ENCODE measurements at regions not wholly inside any gene's neighbourhood (a gene's known extent, or its start where the extent isn't known, plus 50 kb on each side); places are given as distances from the start of the nearest gene placed in this dataset.

- Histone ChIP-seq H3K4me1 (ENCODE audit: low read length) (no peaks in the 10 kb centered on the region), H3K27ac (ENCODE audit: low read length) (no peak overlapping the region), H4K20me1 (ENCODE audit: insufficient read depth, low read length) (no peaks in the 10 kb centered on the region), H3K4me3 (ENCODE audit: low read length) (no peak overlapping the region), H3K4me2 (ENCODE audit: low read depth, low read length) (no peak overlapping the region), H3F3A (ENCODE audit: insufficient read depth, low read length) (no peaks in the 10 kb centered on the region), H3K36me3 (replicated peaks; ENCODE audit: insufficient read depth, low read length) (no peaks in the 10 kb centered on the region), H2AFZ (ENCODE audit: low read length) (no peak overlapping the region), H3K9me3 (replicated peaks; ENCODE audit: insufficient read depth, low read length) (no peaks in the 10 kb centered on the region), H3K79me2 (ENCODE audit: low read length) (no peaks in the 10 kb centered on the region), H3K27me3 (replicated peaks; ENCODE audit: insufficient read depth, low read length) (no peaks in the 10 kb centered on the region), H3K9ac (ENCODE audit: low read length) (no peak overlapping the region), H3K9me2 (replicated peaks; ENCODE audit: insufficient read depth, low read length) (no peaks in the 10 kb centered on the region)
- no peak for TF ChIP-seq EZH2 (optimal IDR thresholded peaks at IDR 0.05; ENCODE audit: low read depth, low read length)
- no peak for TF ChIP-seq CTCF (IDR thresholded peaks at IDR 0.05; ENCODE audit: low read length)
- no peak for TF ChIP-seq EZH2phosphoT487 (IDR thresholded peaks at IDR 0.05; ENCODE audit: low read length)
- DNase-seq = no peak
These were observed 578.4 kb downstream of the CDK5RAP2 start for GRCh38 chr9:120001536-120001935.

DNA sequence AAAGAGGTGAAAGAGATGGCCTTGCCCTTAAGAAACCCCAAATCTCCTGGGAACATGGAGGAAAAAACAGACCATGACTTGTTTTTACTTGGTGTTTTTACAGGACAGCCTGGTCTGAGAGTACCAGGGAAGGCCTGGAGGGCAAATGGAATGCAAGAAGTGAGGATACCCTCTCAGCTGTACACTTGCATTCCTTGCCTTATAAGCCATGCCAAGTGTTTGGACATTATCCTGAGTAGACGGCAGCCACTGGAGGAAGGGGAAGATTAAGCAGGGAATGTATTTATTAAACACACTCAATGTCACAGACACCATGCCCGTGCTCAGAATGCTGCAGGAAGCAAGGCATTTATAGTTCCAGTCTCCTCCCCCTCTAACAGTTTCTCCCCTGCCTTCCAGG lies 581.4 kb downstream of the CDK5RAP2 start:
- Histone ChIP-seq H3K9me2 (replicated peaks; ENCODE audit: insufficient read depth, low read length) (no peaks in the 10 kb centered on the region), H4K20me1 (ENCODE audit: insufficient read depth, low read length) (no peaks in the 10 kb centered on the region), H3K9me3 (replicated peaks; ENCODE audit: insufficient read depth, low read length) (no peaks in the 10 kb centered on the region), H3K4me2 (ENCODE audit: low read depth, low read length) (no peak overlapping the region), H3K36me3 (replicated peaks; ENCODE audit: insufficient read depth, low read length) (no peaks in the 10 kb centered on the region), H3K79me2 (ENCODE audit: low read length) (no peaks in the 10 kb centered on the region), H3K27ac (ENCODE audit: low read length) (no peak overlapping the region), H3K4me1 (ENCODE audit: low read length) (no peaks in the 10 kb centered on the region), H3K27me3 (replicated peaks; ENCODE audit: insufficient read depth, low read length) (no peaks in the 10 kb centered on the region), H3K4me3 (ENCODE audit: low read length) (no peak overlapping the region), H3K9ac (ENCODE audit: low read length) (no peak overlapping the region), H2AFZ (ENCODE audit: low read length) (no peak overlapping the region), H3F3A (ENCODE audit: insufficient read depth, low read length) (no peaks in the 10 kb centered on the region)
- TF ChIP-seq EZH2 (optimal IDR thresholded peaks at IDR 0.05; ENCODE audit: low read depth, low read length) = no peak
- TF ChIP-seq CTCF (IDR thresholded peaks at IDR 0.05; ENCODE audit: low read length) = no peak
- TF ChIP-seq EZH2phosphoT487 (IDR thresholded peaks at IDR 0.05; ENCODE audit: low read length) = no peak
- no peak for DNase-seq

DNA sequence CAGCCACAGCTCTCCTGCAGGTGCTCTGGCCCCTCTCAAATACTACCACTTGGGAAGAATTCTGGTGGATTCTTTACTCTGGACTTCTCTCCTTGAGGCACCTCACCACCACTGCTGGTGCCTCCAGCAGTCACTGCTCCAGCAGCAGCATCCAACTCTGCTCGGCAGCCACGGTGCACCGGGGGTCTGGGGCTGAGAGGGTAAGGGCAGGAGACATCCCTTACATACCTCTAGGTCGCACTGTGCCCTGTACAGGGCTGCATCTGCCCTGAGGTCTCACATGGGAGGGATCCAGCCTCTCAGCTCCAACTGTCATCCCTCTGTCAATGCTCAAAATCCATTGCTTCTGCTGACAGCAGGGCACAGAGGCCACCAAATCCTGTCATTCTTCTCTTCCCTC lies 588.2 kb downstream of the CDK5RAP2 start:
- Histone ChIP-seq H3K36me3 (replicated peaks; ENCODE audit: insufficient read depth, low read length) (no peaks in the 10 kb centered on the region), H3F3A (ENCODE audit: insufficient read depth, low read length) (no peaks in the 10 kb centered on the region), H3K4me1 (ENCODE audit: low read length) (no peaks in the 10 kb centered on the region), H3K9ac (ENCODE audit: low read length) (no peak overlapping the region), H3K27ac (ENCODE audit: low read length) (no peak overlapping the region), H3K9me3 (replicated peaks; ENCODE audit: insufficient read depth, low read length) (no peaks in the 10 kb centered on the region), H3K79me2 (ENCODE audit: low read length) (no peaks in the 10 kb centered on the region), H3K4me2 (ENCODE audit: low read depth, low read length) (no peak overlapping the region), H3K27me3 (replicated peaks; ENCODE audit: insufficient read depth, low read length) (no peaks in the 10 kb centered on the region), H3K9me2 (replicated peaks; ENCODE audit: insufficient read depth, low read length) (no peaks in the 10 kb centered on the region), H2AFZ (ENCODE audit: low read length) (no peak overlapping the region), H3K4me3 (ENCODE audit: low read length) (no peak overlapping the region), H4K20me1 (ENCODE audit: insufficient read depth, low read length) (no peaks in the 10 kb centered on the region)
- no peak for DNase-seq
- no peak for TF ChIP-seq CTCF (IDR thresholded peaks at IDR 0.05; ENCODE audit: low read length)
- no peak for TF ChIP-seq EZH2 (optimal IDR thresholded peaks at IDR 0.05; ENCODE audit: low read depth, low read length)
- no peak for TF ChIP-seq EZH2phosphoT487 (IDR thresholded peaks at IDR 0.05; ENCODE audit: low read length)

Data from MM.1S (cell line).